ENCODE measurements at regions not wholly inside any gene's neighbourhood (a gene's known extent, or its start where the extent isn't known, plus 50 kb on each side); places are given as distances from the start of the nearest gene placed in this dataset.

- TF ChIP-seq CTCF (IDR thresholded peaks at IDR 0.05) (peak; percentile 58), EZH2phosphoT487 (IDR thresholded peaks at IDR 0.05) (no peak), EZH2 (IDR thresholded peaks at IDR 0.05) (no peak)
These were observed 432.6 kb upstream of the SLC30A5 start for GRCh38 chr5:68661237-68661636.

Data from neural progenitor cell (in vitro differentiated cells).